ENCODE measurements at regions not wholly inside any gene's neighbourhood (a gene's known extent, or its start where the extent isn't known, plus 50 kb on each side); places are given as distances from the start of the nearest gene placed in this dataset.
"Not testable (repeated sequence)": the region's sequence is repeated elsewhere in the genome, so short reads cannot be mapped to it uniquely, and the experiment has no call there.

DNA sequence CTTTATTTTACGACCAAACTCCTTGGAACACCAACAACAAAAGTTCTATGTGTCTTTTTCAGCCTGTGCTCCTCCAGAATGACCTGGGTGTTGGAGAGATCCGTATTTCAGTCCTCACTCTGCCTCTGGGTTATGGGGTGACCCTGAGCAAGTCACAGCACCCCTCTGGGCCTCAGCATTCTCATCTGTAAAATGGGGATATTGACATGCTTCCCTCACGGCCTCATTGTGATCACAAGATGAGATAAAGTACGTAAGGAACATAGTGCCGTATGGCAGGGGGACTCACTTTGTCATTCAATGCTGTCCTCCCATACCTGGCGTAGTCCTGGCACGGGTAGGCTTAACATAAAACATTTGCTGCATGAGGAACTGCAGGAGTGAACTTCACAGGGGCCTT lies 123.0 kb upstream of the HAND1 start:
- FAIRE-seq (no peak), DNase-seq (ENCODE audit: insufficient read length, low spot score) (no peak)
- TF ChIP-seq POLR2A (IDR thresholded peaks at IDR 0.05; ENCODE audit: low read depth, low read length) = no peak

GRCh38 chr5:154598021-154598420 lies 120.0 kb upstream of the HAND1 start:
- FAIRE-seq = no peak
- DNase-seq (ENCODE audit: insufficient read length, low spot score) = no peak
- no peak for TF ChIP-seq POLR2A (IDR thresholded peaks at IDR 0.05; ENCODE audit: low read depth, low read length)

DNA sequence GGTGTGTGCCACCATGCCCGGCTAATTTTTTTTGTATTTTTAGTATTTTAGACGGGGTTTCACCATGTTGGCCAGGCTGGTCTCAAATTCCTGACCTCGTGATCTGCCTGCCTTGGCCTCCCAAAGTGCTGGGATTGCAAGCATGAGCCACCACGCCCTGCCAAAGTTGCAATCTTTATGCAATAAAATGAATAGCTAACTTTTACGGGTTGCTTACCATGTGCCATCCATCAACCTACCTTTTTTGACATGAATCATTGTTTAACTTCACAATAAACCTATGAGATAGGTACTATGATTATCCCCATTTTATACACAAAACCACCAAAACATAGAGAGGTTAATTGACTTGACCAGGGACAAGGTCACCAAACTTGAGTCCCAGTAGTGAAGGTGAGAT lies 118.8 kb upstream of the HAND1 start:
- FAIRE-seq; DNase-seq (ENCODE audit: insufficient read length, low spot score): not testable (repeated sequence)

DNA sequence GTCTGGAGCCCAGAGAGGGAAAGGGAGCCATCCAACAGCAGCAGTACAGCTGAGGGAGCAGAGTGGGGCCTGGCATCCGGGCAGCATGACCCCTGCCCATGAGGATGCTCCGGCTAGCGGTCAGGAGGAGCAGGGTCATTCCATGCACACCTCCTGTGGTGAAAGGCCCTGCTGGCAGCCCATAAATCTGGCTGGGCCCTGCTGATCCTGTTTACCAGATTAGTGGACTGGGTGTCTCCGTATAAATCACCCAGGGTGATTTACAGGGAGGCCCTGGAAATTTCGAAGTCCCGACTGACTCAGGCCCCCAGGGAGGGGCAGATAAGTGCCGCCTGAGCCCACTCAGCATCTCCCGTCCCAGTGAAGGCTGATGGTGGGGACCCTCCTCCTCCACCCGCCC lies 117.6 kb upstream of the HAND1 start:
- no peak for DNase-seq (ENCODE audit: insufficient read length, low spot score)

GRCh38 chr5:154593796-154594195 lies 115.8 kb upstream of the HAND1 start:
- TF ChIP-seq POLR2A (IDR thresholded peaks at IDR 0.05; ENCODE audit: low read depth, low read length) = no peak
- FAIRE-seq (no peak), DNase-seq (ENCODE audit: insufficient read length, low spot score) (no peak)

More for the DNA sequence above, 117.6 kb upstream of the HAND1 start:
- no peak for TF ChIP-seq POLR2A (IDR thresholded peaks at IDR 0.05; ENCODE audit: low read depth, low read length)
- no peak for FAIRE-seq

- TF ChIP-seq POLR2A (IDR thresholded peaks at IDR 0.05; ENCODE audit: low read depth, low read length) = no peak
- DNase-seq (ENCODE audit: insufficient read length, low spot score) (no peak), FAIRE-seq (no peak)
Observed at GRCh38 chr5:154593071-154593470, 115.0 kb upstream of the HAND1 start.

DNA sequence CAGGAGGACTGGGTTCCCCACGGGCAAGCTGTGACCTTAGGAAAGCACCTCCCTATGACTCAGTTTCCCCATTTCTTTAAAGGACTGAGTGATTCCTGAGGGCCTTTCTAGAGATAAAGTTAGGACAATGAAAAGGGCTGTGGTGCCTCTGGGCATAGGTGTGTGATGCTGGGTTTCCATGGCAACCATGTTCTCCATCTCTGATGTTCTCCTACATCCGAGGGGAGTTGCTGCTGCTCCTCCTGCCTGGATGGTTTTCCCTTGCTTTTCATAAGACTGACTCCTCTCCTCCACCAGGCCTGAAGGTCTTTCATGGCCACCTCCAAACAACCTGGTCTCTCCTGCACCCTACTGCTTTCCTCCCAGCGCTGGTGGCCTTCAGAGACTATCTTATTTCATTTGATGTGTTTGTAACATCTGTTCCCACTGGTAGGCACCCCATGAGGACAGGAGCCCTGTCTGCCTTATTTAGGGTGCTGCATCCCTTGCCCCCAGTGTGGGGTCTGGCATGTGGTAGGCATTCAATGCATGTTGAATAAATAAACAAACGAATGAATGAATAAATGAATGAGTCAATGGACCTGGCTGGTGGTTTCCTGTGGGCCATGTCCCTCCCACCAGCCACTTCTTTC lies 112.2 kb upstream of the HAND1 start:
- TF ChIP-seq POLR2A (IDR thresholded peaks at IDR 0.05; ENCODE audit: low read depth, low read length) = no peak
- FAIRE-seq = no peak
- DNase-seq (ENCODE audit: insufficient read length, low spot score) = no peak

- FAIRE-seq = no peak
- TF ChIP-seq POLR2A (IDR thresholded peaks at IDR 0.05; ENCODE audit: low read depth, low read length) = no peak
- no peak for DNase-seq (ENCODE audit: insufficient read length, low spot score)
Observed at GRCh38 chr5:154589511-154589910, 111.5 kb upstream of the HAND1 start.

DNA sequence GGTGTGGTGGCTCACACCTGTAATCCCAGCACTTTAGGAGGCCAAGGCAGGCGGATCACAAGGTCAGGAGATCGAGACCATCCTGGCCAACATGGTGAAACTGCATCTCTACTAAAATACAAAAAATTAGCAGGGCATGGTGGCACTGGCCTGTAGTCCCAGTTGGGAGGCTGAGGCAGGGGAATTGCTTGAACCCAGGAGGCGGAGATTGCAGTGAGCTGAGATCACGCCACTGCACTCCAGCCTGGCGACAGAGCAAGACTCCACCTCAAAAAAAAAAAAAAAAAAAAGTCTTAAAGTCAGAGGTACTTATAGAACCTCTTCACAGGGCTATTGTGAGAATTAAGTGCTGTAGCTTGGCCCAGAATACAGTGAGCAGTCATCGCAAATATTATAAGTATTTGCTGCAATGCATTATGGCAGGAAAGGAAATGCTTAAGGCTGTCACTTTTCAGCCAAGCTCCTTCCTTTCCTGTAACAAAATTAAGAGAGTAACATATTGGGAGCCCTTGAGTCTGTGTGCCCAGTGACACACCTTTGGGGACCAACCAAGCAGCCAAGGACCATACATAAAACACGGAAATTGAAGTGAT lies 110.9 kb upstream of the HAND1 start:
- not testable (repeated sequence) for FAIRE-seq; DNase-seq (ENCODE audit: insufficient read length, low spot score)

GRCh38 chr5:154588091-154588774 lies 110.2 kb upstream of the HAND1 start:
- TF ChIP-seq POLR2A (IDR thresholded peaks at IDR 0.05; ENCODE audit: low read depth, low read length) = no peak
- FAIRE-seq (no peak), DNase-seq (ENCODE audit: insufficient read length, low spot score) (no peak)

DNA sequence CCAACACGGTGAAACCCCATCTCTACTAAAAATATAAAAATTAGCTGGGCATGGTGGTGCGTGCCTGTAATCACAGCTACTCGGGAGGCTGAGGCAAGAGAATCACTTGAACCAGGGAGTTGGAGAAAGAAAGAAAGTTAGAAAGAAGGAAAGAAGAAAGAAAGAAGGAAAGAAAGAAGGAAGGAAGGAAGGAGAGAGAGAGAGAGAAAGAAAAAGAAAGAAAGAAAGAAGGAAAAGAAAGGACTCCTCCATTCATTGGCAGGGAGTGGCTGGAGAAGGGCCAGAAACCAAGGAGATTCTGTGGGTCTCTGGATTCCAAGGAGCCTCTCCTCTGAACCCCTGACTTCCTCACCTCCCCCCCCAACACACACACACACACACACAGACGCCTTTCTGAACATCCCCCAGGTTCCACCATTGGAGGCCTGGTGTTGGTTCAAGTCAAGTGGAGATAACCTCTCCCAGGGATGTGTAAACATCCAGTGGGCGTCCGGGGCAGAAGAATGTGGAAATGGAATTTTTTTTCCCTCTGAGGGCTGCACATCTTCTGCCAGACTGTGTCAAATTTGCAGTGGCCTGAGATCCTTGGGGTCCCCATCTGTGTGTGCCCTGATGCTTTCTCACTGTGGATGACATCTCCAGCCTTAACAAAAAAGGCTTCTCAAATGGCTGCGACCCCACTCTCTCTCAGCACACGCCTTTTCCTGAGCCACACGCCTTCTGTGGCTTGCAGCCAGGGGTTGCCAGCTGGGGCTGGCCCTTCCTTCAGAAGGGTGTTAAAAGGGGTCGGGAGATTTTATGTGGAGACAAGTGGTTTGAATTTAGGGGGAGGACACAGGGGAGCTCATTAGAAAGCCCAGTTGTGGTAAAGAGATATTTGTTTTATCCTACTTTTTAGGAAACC lies 109.3 kb upstream of the HAND1 start:
- TF ChIP-seq POLR2A (IDR thresholded peaks at IDR 0.05; ENCODE audit: low read depth, low read length) = no peak
- DNase-seq (ENCODE audit: insufficient read length, low spot score) (no peak), FAIRE-seq (no peak)

- no peak for TF ChIP-seq POLR2A (IDR thresholded peaks at IDR 0.05; ENCODE audit: low read depth, low read length)
- FAIRE-seq = no peak
- DNase-seq (ENCODE audit: insufficient read length, low spot score) = peak; percentile 38
Observed at GRCh38 chr5:154583671-154584177, 105.7 kb upstream of the HAND1 start.

- no peak for DNase-seq (ENCODE audit: insufficient read length, low spot score)
- TF ChIP-seq POLR2A (IDR thresholded peaks at IDR 0.05; ENCODE audit: low read depth, low read length) = no peak
- FAIRE-seq = no peak
Observed at GRCh38 chr5:154580422-154580821, 102.4 kb upstream of the HAND1 start.

- FAIRE-seq = no peak
- TF ChIP-seq POLR2A (IDR thresholded peaks at IDR 0.05; ENCODE audit: low read depth, low read length) = no peak
Observed at GRCh38 chr5:154577416-154577815, 99.4 kb upstream of the HAND1 start.

More at GRCh38 chr5:154577416-154577815, 99.4 kb upstream of the HAND1 start:
- no peak for DNase-seq (ENCODE audit: insufficient read length, low spot score)

All from H54 (cell line).